GM13977 (cell line): ENCODE measurements at regions not wholly inside any gene's neighbourhood (a gene's known extent, or its start where the extent isn't known, plus 50 kb on each side); places are given as distances from the start of the nearest gene placed in this dataset.

Experiments used
- DNase-seq: peaks from one replicate; pipeline ENCODE4 v3.0.0; 2012; ENCODE audit warnings: low spot score
- CTCF ChIP-seq: IDR thresholded peaks from 2 replicates; pipeline ENCODE4 v1.5.1; 2012; ENCODE audit warnings: mild to moderate bottlenecking, control low read depth; ENCODE audit not compliant: insufficient read depth; ENCODE audit errors: extremely low read depth, missing control alignments
- in situ Hi-C: fragments of 300-500 bp; cut with MboI; formaldehyde crosslinking; loops from one replicate; pipeline ENCODE4 v1.12.0; 2022; ENCODE audit warnings: low sequenced_read_pairs, low pct_unique_long_range_greater_than_20kb, mixed read lengths, inconsistent platforms; ENCODE audit not compliant: unreplicated experiment

GRCh38 chr1:206411321-206411720 is 59.0 kb upstream of the IKBKE start:
- in situ Hi-C loops, result no loop called here
- DNase-seq, result no peak

GRCh38 chr1:206415942-206416341 is 54.3 kb upstream of the IKBKE start:
- no peak for DNase-seq
- in situ Hi-C loops, result no loop called here
- TF ChIP-seq CTCF, result no peak

More at GRCh38 chr1:206411321-206411720, 59.0 kb upstream of the IKBKE start:
- TF ChIP-seq CTCF, result no peak

GRCh38 chr1:206417774-206418614 is 52.3 kb upstream of the IKBKE start:
- no peak for TF ChIP-seq CTCF
- no peak for DNase-seq
- in situ Hi-C loops, result no loop called here

- in situ Hi-C loops, result no loop called here
- DNase-seq, result no peak
- no peak for TF ChIP-seq CTCF
These were observed 51.0 kb upstream of the IKBKE start for GRCh38 chr1:206419250-206419649.

- no peak for DNase-seq
- in situ Hi-C loops, result no loop called here
- no peak for TF ChIP-seq CTCF
These were observed 50.5 kb upstream of the IKBKE start for GRCh38 chr1:206419783-206420182.

GRCh38 chr1:206420471-206420870 is 49.8 kb upstream of the IKBKE start:
- no peak for TF ChIP-seq CTCF
- in situ Hi-C loops, result no loop called here
- DNase-seq, result no peak
